Epithelial cell of proximal tubule (primary cell): ENCODE measurements at regions not wholly inside any gene's neighbourhood (a gene's known extent, or its start where the extent isn't known, plus 50 kb on each side); places are given as distances from the start of the nearest gene placed in this dataset.

Source experiments
- DNase-seq: peaks from one replicate; pipeline ENCODE4 v3.0.0-alpha.2; 2011; ENCODE audit warnings: low read depth
- H3K4me3 ChIP-seq: 2 replicates; pipeline ENCODE4 v1.5.1; 2011; ENCODE audit warnings: low read depth, mild to moderate bottlenecking, low read length
- TF ChIP-seq, protein P1 (sequence below): conservative IDR thresholded peaks from 2 replicates; pipeline ENCODE4 v1.5.1; 2012; ENCODE audit warnings: low read depth, mild to moderate bottlenecking, low read length

DNA sequence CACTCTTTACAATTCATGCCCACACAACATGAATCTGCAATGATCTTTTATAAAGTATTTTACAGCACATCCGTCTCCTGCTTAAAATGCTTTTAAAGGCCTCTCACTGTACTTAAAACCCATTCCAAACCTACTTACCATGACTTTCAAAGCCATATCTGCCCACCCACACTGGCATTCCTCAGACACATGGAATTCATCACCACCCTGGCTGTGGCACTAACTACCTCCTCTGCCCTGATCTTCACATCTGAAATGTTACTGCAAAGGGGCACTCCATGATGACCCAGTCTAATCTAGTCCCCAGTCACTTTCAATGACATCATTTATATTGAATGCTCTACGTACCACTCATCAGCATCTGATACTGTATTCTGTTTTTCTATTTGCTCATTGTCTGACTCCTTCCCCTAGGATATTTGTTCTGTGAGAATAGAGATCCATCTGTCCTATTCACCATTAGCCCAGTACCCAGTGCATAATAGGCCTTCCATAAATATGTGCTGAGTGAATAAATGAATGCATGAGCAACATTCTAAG is 193.2 kb upstream of the KIF2A start:
- TF ChIP-seq, protein P1, sequence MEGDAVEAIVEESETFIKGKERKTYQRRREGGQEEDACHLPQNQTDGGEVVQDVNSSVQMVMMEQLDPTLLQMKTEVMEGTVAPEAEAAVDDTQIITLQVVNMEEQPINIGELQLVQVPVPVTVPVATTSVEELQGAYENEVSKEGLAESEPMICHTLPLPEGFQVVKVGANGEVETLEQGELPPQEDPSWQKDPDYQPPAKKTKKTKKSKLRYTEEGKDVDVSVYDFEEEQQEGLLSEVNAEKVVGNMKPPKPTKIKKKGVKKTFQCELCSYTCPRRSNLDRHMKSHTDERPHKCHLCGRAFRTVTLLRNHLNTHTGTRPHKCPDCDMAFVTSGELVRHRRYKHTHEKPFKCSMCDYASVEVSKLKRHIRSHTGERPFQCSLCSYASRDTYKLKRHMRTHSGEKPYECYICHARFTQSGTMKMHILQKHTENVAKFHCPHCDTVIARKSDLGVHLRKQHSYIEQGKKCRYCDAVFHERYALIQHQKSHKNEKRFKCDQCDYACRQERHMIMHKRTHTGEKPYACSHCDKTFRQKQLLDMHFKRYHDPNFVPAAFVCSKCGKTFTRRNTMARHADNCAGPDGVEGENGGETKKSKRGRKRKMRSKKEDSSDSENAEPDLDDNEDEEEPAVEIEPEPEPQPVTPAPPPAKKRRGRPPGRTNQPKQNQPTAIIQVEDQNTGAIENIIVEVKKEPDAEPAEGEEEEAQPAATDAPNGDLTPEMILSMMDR = no peak
- no peak for DNase-seq

DNA sequence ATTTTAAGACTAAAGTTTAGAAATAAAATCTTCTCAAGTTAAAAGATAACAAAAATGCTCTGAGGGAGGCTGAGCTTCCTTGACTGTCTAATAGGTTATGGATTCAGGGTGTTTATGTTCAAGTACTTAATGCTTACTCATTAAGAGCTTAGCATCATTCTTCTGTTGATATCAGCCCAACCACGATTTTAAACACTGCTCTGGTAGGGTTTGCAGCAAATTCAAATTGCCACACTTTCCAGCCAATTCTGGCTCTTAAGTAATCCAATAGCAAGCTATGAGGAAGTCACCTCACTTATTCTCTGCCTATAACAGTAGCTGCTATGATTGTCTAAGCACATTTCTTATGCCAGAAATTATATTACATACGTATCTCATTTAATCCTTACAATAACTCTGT is 191.0 kb upstream of the KIF2A start:
- no peak overlapping the region for H3K4me3 ChIP-seq
- TF ChIP-seq, protein P1 = no peak
- no peak for DNase-seq

More for the DNA sequence above, 193.2 kb upstream of the KIF2A start:
- no peak overlapping the region for H3K4me3 ChIP-seq

DNA sequence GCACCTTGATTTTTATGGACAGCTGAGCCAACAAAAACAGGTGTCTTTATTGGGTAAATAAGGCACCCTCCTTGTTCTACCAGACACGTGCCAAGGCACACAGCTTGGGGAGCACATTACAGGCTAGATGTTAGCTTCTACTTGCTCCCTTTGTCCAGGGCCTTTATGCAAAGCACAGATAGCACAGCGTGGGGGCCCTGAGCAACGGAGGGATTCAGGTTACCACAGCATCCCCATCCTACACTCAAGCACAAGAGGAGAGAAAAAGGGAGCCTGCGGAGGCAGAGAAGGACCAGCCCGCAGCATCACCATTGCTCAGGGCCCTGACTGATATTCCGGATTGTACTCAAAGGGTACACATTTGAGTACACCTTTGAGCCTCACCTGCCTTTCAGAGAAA is 181.7 kb upstream of the KIF2A start:
- no peak overlapping the region for H3K4me3 ChIP-seq
- TF ChIP-seq, protein P1 = no peak
- no peak for DNase-seq

DNA sequence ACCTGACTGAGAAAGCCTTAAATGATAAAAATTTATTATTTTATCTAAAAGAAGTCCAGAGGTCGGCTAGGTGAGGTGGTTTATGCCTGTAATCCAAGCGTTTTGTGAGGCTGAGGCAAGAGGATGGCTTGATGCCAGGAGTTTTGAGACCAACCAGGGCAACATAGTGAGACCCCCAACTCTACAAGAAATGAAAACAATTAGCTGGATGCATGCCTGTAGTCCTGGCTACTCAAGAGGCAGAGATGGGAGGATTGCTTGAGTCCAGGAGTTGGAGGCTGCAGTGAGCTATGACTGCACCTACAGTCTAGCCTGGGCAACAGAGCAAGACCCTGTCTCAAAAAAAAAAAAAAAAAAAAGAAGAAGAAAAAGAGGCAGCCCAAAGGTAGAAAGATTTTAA is 179.9 kb upstream of the KIF2A start:
- H3K4me3 ChIP-seq = no peak overlapping the region
- DNase-seq = no peak
- TF ChIP-seq, protein P1 = no peak

DNA sequence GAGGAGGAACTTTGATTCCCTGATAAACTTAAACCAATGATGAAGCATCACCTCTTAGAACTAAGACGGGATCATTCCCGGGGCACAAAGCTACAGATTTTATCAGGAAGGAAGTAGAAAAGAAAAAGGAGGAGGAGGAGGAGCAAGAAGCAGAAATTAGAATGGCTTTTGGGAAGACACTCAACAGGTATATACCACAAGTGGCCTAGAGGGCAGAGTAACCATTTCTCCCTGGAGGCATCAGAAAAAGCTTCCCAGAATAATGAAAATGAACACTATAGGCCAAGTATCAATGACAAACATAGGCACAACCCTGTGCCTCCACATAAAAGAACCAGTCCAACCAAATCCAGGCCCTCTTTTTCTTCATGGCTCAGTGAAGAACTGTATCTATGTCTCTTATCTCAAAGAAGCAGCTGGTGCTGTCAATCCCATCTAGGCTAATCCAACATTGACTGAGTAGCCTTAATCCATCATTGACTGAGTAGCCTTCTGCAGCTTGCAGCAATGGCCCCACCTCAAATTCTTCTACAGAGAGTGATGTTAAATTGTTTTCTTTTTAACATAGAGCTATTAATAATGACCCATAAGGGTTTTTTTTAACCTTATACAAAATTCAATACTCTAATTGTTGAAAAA is 178.8 kb upstream of the KIF2A start:
- H3K4me3 ChIP-seq = no peak overlapping the region
- no peak for DNase-seq
- TF ChIP-seq, protein P1 = no peak

DNA sequence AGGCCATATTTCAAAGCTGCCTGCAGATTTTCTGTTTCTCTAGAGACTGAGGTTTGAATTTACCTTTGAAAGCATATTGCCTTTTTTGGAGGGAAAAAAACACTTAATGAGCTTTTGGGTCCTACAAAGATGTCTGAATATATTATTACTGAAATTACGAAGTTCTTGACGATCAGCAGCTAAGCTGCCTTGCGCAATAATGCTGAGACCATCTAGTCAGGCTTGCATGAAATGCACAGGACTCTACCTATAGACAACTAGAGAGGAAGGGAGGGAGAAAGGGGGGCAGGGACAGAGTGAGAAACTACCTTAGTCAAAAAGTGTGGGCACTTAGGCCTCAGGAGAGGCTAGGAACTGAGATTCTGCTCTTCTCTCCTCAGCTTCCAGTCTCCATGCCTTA is 175.9 kb upstream of the KIF2A start:
- TF ChIP-seq, protein P1 = no peak
- no peak overlapping the region for H3K4me3 ChIP-seq
- no peak for DNase-seq

DNA sequence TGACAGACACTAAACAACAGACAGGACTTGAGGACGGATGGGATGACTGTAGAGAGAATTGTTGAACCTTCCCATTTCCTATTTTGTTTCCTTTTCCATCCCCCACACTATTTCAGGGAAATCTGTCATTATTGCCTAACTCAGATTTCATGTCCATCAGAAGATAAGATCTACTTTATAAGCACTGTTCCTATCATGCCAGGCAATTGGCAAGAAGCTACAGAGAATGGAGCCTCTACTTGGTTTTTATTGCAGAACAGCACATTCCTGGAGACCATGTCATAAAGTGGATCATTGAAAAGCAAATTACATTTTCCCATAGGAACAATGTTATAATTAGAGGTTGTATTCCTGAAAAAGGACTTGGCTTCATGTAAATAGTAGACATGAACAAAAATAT is 173.7 kb upstream of the KIF2A start:
- DNase-seq = no peak
- TF ChIP-seq, protein P1 = no peak
- no peak overlapping the region for H3K4me3 ChIP-seq
